ENCODE measurements at regions not wholly inside any gene's neighbourhood (a gene's known extent, or its start where the extent isn't known, plus 50 kb on each side); places are given as distances from the start of the nearest gene placed in this dataset.

- no peak for TF ChIP-seq ZNF8 (CRISPR knock-in tag; IDR thresholded peaks at IDR 0.05)
- TF ChIP-seq GLIS3 (CRISPR knock-in tag; IDR thresholded peaks at IDR 0.05) = no peak
- TF ChIP-seq, protein P1, sequence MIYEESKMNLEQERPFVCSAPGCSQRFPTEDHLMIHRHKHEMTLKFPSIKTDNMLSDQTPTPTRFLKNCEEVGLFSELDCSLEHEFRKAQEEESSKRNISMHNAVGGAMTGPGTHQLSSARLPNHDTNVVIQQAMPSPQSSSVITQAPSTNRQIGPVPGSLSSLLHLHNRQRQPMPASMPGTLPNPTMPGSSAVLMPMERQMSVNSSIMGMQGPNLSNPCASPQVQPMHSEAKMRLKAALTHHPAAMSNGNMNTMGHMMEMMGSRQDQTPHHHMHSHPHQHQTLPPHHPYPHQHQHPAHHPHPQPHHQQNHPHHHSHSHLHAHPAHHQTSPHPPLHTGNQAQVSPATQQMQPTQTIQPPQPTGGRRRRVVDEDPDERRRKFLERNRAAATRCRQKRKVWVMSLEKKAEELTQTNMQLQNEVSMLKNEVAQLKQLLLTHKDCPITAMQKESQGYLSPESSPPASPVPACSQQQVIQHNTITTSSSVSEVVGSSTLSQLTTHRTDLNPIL (CRISPR knock-in tag; IDR thresholded peaks at IDR 0.05; ENCODE audit: low read depth) = no peak
- no peak for TF ChIP-seq ISL1 (CRISPR knock-in tag; IDR thresholded peaks at IDR 0.05)
- no peak for TF ChIP-seq ARNTL (CRISPR knock-in tag; IDR thresholded peaks at IDR 0.05; ENCODE audit: borderline replicate concordance, low read depth)
- no peak for TF ChIP-seq OSR1 (CRISPR knock-in tag; IDR thresholded peaks at IDR 0.05)
- TF ChIP-seq ZC3H10 (CRISPR knock-in tag; IDR thresholded peaks at IDR 0.05) = no peak
- TF ChIP-seq BACH2 (CRISPR knock-in tag; IDR thresholded peaks at IDR 0.05; ENCODE audit: borderline replicate concordance) = no peak
- TF ChIP-seq ESRRG (CRISPR knock-in tag; IDR thresholded peaks at IDR 0.05) = no peak
- TF ChIP-seq TSHZ2 (CRISPR knock-in tag; IDR thresholded peaks at IDR 0.05) = no peak
- no peak for TF ChIP-seq ZFP30 (CRISPR knock-in tag; IDR thresholded peaks at IDR 0.05)
- TF ChIP-seq TCF4 (CRISPR knock-in tag; IDR thresholded peaks at IDR 0.05; ENCODE audit: borderline replicate concordance) = no peak
- TF ChIP-seq ZNF565 (CRISPR knock-in tag; conservative IDR thresholded peaks at IDR 0.05; ENCODE audit: low read depth) = no peak
- TF ChIP-seq, protein P2, sequence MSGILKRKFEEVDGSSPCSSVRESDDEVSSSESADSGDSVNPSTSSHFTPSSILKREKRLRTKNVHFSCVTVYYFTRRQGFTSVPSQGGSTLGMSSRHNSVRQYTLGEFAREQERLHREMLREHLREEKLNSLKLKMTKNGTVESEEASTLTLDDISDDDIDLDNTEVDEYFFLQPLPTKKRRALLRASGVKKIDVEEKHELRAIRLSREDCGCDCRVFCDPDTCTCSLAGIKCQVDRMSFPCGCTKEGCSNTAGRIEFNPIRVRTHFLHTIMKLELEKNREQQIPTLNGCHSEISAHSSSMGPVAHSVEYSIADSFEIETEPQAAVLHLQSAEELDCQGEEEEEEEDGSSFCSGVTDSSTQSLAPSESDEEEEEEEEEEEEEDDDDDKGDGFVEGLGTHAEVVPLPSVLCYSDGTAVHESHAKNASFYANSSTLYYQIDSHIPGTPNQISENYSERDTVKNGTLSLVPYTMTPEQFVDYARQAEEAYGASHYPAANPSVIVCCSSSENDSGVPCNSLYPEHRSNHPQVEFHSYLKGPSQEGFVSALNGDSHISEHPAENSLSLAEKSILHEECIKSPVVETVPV (CRISPR knock-in tag; IDR thresholded peaks at IDR 0.05) = no peak
- TF ChIP-seq PPARA (CRISPR knock-in tag; IDR thresholded peaks at IDR 0.05; ENCODE audit: borderline replicate concordance) = no peak
- TF ChIP-seq SNAI2 (CRISPR knock-in tag; IDR thresholded peaks at IDR 0.05) = no peak
- ATAC-seq = no peak
These were observed 60.7 kb downstream of the RRM2 start for GRCh38 chr2:10183146-10183675.

- ATAC-seq = no peak
- TF ChIP-seq ESRRG (CRISPR knock-in tag; IDR thresholded peaks at IDR 0.05) (no peak), ZFP3 (CRISPR knock-in tag; IDR thresholded peaks at IDR 0.05) (no peak), ZC3H10 (CRISPR knock-in tag; IDR thresholded peaks at IDR 0.05) (no peak)
- TF ChIP-seq, protein P1 (CRISPR knock-in tag; IDR thresholded peaks at IDR 0.05; ENCODE audit: low read depth) = no peak
These were observed 61.9 kb downstream of the RRM2 start for GRCh38 chr2:10184421-10184820.

DNA sequence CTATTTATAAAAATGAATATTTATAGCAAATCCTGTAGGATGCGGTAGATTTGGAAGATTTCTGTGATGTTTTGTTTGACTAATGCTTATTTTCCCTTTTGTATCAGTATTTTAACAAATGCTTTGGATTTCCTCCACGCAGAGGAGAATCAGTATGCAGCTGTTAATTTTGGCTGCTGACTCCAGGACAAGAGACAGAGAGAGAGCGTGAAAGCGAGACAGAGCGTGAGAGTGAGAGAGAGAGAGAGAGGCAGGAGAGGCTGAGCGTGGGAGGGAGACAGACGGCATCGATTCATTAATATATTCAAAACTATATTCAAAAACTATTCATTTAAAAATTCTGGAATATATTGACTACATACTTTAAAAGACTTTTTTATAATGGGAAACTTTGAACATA is 62.5 kb downstream of the RRM2 start:
- no peak for ATAC-seq
- TF ChIP-seq ZNF565 (CRISPR knock-in tag; conservative IDR thresholded peaks at IDR 0.05; ENCODE audit: low read depth) = no peak
- no peak for TF ChIP-seq ZNF8 (CRISPR knock-in tag; IDR thresholded peaks at IDR 0.05)
- TF ChIP-seq, protein P2 (CRISPR knock-in tag; IDR thresholded peaks at IDR 0.05) = no peak
- TF ChIP-seq ARNTL (CRISPR knock-in tag; IDR thresholded peaks at IDR 0.05; ENCODE audit: borderline replicate concordance, low read depth) = no peak
- TF ChIP-seq ZNF70 (CRISPR knock-in tag; IDR thresholded peaks at IDR 0.05) = no peak
- TF ChIP-seq, protein P3, sequence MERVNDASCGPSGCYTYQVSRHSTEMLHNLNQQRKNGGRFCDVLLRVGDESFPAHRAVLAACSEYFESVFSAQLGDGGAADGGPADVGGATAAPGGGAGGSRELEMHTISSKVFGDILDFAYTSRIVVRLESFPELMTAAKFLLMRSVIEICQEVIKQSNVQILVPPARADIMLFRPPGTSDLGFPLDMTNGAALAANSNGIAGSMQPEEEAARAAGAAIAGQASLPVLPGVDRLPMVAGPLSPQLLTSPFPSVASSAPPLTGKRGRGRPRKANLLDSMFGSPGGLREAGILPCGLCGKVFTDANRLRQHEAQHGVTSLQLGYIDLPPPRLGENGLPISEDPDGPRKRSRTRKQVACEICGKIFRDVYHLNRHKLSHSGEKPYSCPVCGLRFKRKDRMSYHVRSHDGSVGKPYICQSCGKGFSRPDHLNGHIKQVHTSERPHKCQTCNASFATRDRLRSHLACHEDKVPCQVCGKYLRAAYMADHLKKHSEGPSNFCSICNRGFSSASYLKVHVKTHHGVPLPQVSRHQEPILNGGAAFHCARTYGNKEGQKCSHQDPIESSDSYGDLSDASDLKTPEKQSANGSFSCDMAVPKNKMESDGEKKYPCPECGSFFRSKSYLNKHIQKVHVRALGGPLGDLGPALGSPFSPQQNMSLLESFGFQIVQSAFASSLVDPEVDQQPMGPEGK (CRISPR knock-in tag; IDR thresholded peaks at IDR 0.05; ENCODE audit: borderline replicate concordance) = no peak
- TF ChIP-seq, protein P1 (CRISPR knock-in tag; IDR thresholded peaks at IDR 0.05; ENCODE audit: low read depth) = no peak
- TF ChIP-seq ISL1 (CRISPR knock-in tag; IDR thresholded peaks at IDR 0.05) = no peak
- no peak for TF ChIP-seq TOX (CRISPR knock-in tag; IDR thresholded peaks at IDR 0.05; ENCODE audit: borderline replicate concordance)
- no peak for TF ChIP-seq ESRRG (CRISPR knock-in tag; IDR thresholded peaks at IDR 0.05)
- TF ChIP-seq SNAI2 (CRISPR knock-in tag; IDR thresholded peaks at IDR 0.05) = no peak
- TF ChIP-seq POU6F1 (CRISPR knock-in tag; IDR thresholded peaks at IDR 0.05; ENCODE audit: borderline replicate concordance, low read depth) = no peak
- no peak for TF ChIP-seq PPARA (CRISPR knock-in tag; IDR thresholded peaks at IDR 0.05; ENCODE audit: borderline replicate concordance)
- TF ChIP-seq OSR1 (CRISPR knock-in tag; IDR thresholded peaks at IDR 0.05) = no peak
- no peak for TF ChIP-seq TCF4 (CRISPR knock-in tag; IDR thresholded peaks at IDR 0.05; ENCODE audit: borderline replicate concordance)

Measured in SK-N-SH treated with all-trans-retinoic acid at 6 μM for 48 hours (cell line).